ENCODE measurements at regions not wholly inside any gene's neighbourhood (a gene's known extent, or its start where the extent isn't known, plus 50 kb on each side); places are given as distances from the start of the nearest gene placed in this dataset.

- TF ChIP-seq ZNF274 (IDR thresholded peaks at IDR 0.05; ENCODE audit: low read depth, low read length) = no peak
- TF ChIP-seq YY1 (IDR thresholded peaks at IDR 0.05; ENCODE audit: insufficient read depth, insufficient read length) = no peak
- no peak for TF ChIP-seq SUZ12 (IDR thresholded peaks at IDR 0.05; ENCODE audit: extremely low read depth, insufficient read depth, insufficient read length)
Measured at GRCh38 chr7:156559001-156559400, 81.6 kb upstream of the RNF32 start.
